Epidermal melanocyte (primary cell): ENCODE measurements at regions not wholly inside any gene's neighbourhood (a gene's known extent, or its start where the extent isn't known, plus 50 kb on each side); places are given as distances from the start of the nearest gene placed in this dataset.
"Not testable (repeated sequence)": the region's sequence is repeated elsewhere in the genome, so short reads cannot be mapped to it uniquely, and the experiment has no call there.

Source experiments
- DNase-seq: peaks from one replicate; pipeline ENCODE4 v3.0.0; 2011; ENCODE audit warnings: low spot score; ENCODE audit not compliant: insufficient read length

DNA sequence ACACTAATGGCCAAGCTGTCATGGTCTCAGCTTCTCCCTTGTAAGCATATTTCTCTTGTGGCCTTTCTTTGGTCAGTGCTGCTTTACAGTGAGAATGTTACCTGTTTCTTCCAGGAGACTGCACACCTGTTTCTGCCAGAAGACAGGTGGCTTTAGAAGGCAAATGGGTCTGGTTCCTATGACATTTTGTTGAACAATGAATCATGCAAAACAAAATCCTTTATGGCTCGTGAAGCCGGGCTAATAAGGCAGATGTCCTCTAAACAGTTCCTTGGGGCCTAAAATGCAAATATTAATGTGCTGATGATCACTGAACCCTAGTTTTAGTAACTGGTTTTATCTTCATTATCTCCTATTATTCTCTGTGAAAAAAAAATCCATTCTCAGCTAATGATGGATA is 927.6 kb downstream of the GALC start:
- no peak for DNase-seq

DNA sequence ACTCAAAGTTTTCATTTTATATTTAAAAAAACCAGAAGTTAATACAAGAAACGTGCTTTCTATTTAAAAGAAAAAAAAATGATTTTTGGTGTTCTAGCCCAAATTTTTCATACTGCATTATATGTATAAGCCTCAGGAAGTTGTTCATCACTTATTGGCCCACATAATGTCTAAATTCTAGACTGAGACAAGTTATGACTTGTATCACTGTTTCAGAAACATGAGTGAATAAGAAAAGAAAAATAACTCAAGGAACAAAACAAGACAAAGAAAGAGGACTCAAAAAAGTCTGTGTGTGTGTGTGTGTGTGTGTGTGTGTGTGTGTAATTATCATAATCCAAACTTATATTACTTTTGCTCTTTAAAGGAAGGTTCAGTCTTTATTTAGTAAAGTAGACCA is 929.8 kb downstream of the GALC start:
- DNase-seq, result no peak

GRCh38 chr14:87060405-87060804 is 932.6 kb downstream of the GALC start:
- DNase-seq, result no peak

GRCh38 chr14:87059060-87059839 is 933.7 kb downstream of the GALC start:
- DNase-seq, result no peak

- DNase-seq, result no peak
Observed at GRCh38 chr14:87055007-87055406, 938.0 kb downstream of the GALC start.

GRCh38 chr14:87052646-87053225 is 940.2 kb downstream of the GALC start:
- no peak for DNase-seq

DNA sequence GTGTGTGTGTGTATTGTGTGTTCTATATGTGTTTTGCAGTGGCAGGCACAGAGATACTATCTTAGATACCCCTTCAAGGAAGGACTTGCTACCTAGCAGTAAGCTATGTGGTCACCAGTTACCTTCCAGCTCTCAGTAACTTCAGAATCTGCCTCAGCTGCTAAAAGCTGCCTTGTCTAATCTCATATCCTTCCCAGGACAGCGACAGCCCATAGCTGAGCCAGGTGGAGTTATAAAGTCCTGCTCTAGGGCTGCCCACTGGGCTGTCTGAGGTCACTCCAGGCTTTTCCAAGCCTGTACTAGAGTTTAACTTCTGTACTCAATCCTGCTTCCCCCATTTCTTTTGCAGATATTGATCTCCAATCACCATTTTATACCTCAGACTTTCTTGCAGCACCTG is 942.6 kb downstream of the GALC start:
- DNase-seq, result no peak

GRCh38 chr14:87049950-87050349 is 943.0 kb downstream of the GALC start:
- no peak for DNase-seq

DNA sequence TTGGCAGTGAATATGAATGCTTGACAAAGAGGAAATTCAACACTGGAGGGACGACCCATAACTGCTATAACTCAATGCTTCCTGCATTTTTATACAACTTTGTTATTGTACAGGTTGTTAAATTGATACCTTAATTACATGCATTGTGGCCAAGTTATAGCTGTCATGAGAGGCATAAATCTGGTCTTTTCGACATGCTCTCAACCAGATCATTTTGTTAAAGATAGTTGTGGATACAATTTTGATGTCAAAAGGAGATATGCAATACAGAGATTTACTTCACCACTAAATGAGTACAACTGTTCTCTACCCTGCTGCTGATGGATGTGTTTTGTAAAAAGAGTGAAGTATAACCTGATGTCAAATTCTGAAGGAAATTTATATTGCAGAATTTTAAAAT is 946.0 kb downstream of the GALC start:
- DNase-seq, result no peak

GRCh38 chr14:87045956-87046355 is 947.0 kb downstream of the GALC start:
- DNase-seq, result no peak

DNA sequence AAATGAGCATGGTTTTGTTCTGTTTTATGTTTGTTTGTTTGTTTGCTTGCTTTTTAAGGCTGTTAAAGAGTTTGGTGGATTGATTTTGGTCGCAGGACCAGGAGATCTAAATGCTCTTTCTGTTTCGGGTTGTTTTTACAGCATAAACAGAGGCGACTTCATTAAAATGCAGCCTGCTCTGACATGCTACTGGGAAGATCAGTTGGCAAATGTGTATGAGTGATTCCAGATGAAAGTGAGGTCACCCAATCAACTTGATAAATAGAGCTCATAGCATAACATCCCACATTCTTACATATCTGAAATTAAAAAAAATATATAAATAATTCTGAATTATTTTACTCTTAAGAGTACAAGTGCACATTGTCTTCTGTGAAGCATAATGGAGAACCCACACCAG is 947.7 kb downstream of the GALC start:
- no peak for DNase-seq

- no peak for DNase-seq
Observed at GRCh38 chr14:87044807-87045206, 948.2 kb downstream of the GALC start.

DNA sequence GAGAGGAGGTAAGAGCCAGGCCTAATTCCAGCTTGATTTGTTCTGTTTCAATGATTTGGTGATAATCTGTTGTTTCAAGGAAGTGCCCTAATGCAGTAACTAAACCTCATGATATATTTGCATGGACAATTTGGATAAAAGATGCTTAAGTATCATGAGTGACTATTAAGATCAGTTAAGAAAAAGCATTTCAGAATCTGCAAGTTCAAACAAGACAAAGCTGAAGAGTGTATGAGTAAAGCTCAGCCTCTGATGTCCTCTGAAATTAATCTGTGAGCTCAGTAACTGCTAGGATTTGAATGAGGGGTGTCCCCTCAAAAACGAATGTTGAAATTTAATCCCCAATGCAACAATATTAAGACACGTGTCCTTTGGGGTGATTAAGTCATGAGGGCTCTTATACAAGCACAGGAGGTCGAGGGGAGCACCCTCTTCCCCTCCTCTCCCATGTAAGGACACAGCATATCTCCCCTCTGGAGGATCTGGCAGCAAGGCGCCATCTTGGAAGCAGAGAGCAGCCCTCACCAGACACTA is 949.2 kb downstream of the GALC start:
- DNase-seq, result no peak

- no peak for DNase-seq
Observed at GRCh38 chr14:87042354-87042753, 950.6 kb downstream of the GALC start.

- DNase-seq, result no peak
Observed at GRCh38 chr14:87041290-87042020, 951.5 kb downstream of the GALC start.

DNA sequence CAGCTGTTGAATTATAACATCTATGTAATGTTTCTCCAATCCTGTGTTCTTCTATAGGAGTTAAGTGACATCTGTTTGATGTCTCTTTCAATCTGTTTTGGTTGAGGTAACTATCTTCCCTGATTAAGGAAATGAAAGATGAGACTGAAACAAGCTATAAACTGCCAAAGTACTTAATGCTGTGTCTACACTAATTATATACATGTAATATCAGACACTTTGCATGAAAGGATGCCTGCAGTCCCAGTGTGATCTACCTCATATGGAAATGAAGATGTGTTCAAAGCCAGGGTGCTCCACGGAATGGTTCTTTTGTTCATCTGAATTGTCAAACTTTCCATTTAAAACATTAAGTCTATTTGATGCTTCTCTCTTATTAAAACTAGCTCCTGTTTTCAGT is 958.3 kb downstream of the GALC start:
- no peak for DNase-seq

DNA sequence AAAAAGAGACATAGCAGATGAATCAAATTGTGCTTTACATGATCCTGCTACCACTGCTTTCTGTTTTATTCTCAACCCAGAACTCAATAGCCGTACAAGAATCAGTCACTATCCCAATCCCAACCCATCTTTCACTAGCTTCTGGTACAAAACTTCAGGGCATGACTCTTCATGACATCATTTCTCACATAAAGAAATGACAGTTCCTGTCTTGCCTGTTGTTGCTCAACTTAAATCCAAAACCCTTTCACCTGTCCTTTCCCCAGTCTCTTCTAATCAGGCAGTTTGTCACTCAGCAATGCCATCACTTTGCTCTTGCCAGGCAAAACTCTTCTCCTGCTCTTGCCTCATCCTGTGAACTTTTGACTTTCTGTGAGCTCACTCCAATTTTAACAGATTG is 962.8 kb downstream of the GALC start:
- DNase-seq, result no peak

DNA sequence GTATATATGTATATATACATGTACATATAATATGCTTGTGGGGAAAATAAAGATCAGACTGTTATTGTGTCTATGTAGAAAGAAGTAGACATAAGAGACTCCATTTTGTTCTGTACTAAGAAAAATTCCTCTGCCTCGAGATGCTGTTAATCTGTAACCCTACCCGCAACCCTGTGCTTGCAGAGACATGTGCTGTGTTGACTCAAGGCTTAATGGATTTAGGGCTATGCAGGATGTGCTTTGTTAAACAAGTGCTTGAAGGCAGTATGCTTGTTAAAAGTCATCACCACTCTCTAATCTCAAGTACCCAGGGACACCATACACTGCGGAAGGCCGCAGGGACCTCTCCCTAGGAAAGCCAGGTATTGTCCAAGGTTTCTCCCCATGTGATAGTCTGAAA is 972.9 kb downstream of the GALC start:
- not testable (repeated sequence) for DNase-seq

- no peak for DNase-seq
Observed at GRCh38 chr14:87018294-87018693, 974.7 kb downstream of the GALC start.

DNA sequence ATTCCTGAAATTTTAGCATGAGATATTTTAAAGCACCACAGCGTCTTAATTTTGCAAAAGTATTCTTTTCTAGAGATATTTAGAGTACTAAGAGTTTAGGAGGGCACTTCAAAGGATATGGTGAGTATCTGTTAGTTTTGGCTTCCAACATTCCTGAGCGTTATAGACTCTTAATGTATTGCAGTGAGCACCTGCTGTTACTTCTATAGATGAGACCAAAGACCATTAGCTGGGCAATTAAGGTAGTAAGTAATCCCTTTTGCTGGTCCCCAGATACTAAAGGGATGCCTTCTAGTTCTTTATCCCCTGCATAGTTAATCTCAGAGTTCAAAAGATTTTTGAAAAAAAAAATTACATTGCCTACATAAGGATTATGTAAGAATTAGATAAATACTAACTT is 975.6 kb downstream of the GALC start:
- DNase-seq, result no peak

DNA sequence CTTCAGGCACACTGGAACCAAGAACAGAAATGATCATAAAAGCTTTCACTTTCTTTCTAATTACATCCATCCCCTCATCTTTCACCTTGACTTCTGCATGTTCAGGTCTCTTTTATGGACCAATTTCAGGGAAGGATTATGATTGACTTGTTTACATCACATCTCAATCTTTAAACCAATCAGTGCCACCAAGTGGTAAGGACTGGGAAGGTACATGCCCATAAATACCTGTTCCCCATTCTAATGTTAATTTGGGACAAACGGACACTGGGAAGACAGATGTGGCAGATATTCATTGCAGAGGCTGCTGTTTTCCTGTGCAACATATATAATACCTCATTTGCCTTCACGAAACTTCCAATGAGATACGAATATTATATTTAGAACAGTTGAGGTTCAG is 978.1 kb downstream of the GALC start:
- DNase-seq, result no peak

GRCh38 chr14:87013583-87013982 is 979.4 kb downstream of the GALC start:
- no peak for DNase-seq
